ENCODE measurements at regions not wholly inside any gene's neighbourhood (a gene's known extent, or its start where the extent isn't known, plus 50 kb on each side); places are given as distances from the start of the nearest gene placed in this dataset.
"Not testable (repeated sequence)": the region's sequence is repeated elsewhere in the genome, so short reads cannot be mapped to it uniquely, and the experiment has no call there.

- DNase-seq = no peak
Measured at GRCh38 chr12:73769337-73769736, 768.3 kb upstream of the ATXN7L3B start.

GRCh38 chr12:73798523-73798922 is 739.1 kb upstream of the ATXN7L3B start:
- DNase-seq = no peak

- no peak for DNase-seq
Measured at GRCh38 chr12:73815072-73815645, 722.5 kb upstream of the ATXN7L3B start.

- DNase-seq = no peak
Measured at GRCh38 chr12:73817161-73817560, 720.5 kb upstream of the ATXN7L3B start.

GRCh38 chr12:73833746-73834145 is 703.9 kb upstream of the ATXN7L3B start:
- DNase-seq = no peak

- no peak for DNase-seq
Measured at GRCh38 chr12:73841963-73842362, 695.7 kb upstream of the ATXN7L3B start.

GRCh38 chr12:73863546-73863945 is 674.1 kb upstream of the ATXN7L3B start:
- DNase-seq = no peak

GRCh38 chr12:73867147-73867546 is 670.5 kb upstream of the ATXN7L3B start:
- no peak for DNase-seq

GRCh38 chr12:73877291-73877690 is 660.3 kb upstream of the ATXN7L3B start:
- DNase-seq = not testable (repeated sequence)

- no peak for DNase-seq
Measured at GRCh38 chr12:73892201-73892600, 645.4 kb upstream of the ATXN7L3B start.

- no peak for DNase-seq
Measured at GRCh38 chr12:73898645-73899044, 639.0 kb upstream of the ATXN7L3B start.

- no peak for DNase-seq
Measured at GRCh38 chr12:73902260-73902659, 635.4 kb upstream of the ATXN7L3B start.

GRCh38 chr12:73906757-73907156 is 630.9 kb upstream of the ATXN7L3B start:
- DNase-seq = no peak

GRCh38 chr12:73935817-73936216 is 601.8 kb upstream of the ATXN7L3B start:
- no peak for DNase-seq

- DNase-seq = no peak
Measured at GRCh38 chr12:73947326-73948026, 590.2 kb upstream of the ATXN7L3B start.

GRCh38 chr12:73950507-73950906 is 587.1 kb upstream of the ATXN7L3B start:
- no peak for DNase-seq

- DNase-seq = no peak
Measured at GRCh38 chr12:73951956-73952703, 585.5 kb upstream of the ATXN7L3B start.

GRCh38 chr12:73964641-73965040 is 573.0 kb upstream of the ATXN7L3B start:
- no peak for DNase-seq

GRCh38 chr12:73973486-73973885 is 564.1 kb upstream of the ATXN7L3B start:
- no peak for DNase-seq

GRCh38 chr12:73984552-73984951 is 553.1 kb upstream of the ATXN7L3B start:
- DNase-seq = no peak

- DNase-seq = no peak
Measured at GRCh38 chr12:73991138-73991537, 546.5 kb upstream of the ATXN7L3B start.

- DNase-seq = no peak
Measured at GRCh38 chr12:73998894-73999293, 538.7 kb upstream of the ATXN7L3B start.

- no peak for DNase-seq
Measured at GRCh38 chr12:74015118-74015517, 522.5 kb upstream of the ATXN7L3B start.

- not testable (repeated sequence) for DNase-seq
Measured at GRCh38 chr12:74016324-74016723, 521.3 kb upstream of the ATXN7L3B start.
